H1 (cell line): ENCODE measurements at regions not wholly inside any gene's neighbourhood (a gene's known extent, or its start where the extent isn't known, plus 50 kb on each side); places are given as distances from the start of the nearest gene placed in this dataset.
"Not testable (repeated sequence)": the region's sequence is repeated elsewhere in the genome, so short reads cannot be mapped to it uniquely, and the experiment has no call there.

Experiments used
- CTCF ChIA-PET: fragments of 300-600 bp; sonication (Branson Sonifier 250); formaldehyde crosslinking; loops from one replicate; lab custom pipeline; 2021; ENCODE audit not compliant: partially characterized antibody; lab: Charles Lee
- POLR2A ChIA-PET: fragments of 300-600 bp; sonication (Branson Sonifier 250); formaldehyde crosslinking; loops from one replicate; lab custom pipeline; 2021; ENCODE audit warnings: inconsistent platforms; ENCODE audit not compliant: partially characterized antibody; lab: Charles Lee
- DNase-seq, 2 experiments: peaks; one replicate each; pipeline versions ENCODE4 v3.0.0 to v3.0.0-alpha.2; 2010 to 2022; ENCODE audit warnings: low spot score in 2 of 2, low read depth in 1 of 2, mixed read lengths in 1 of 2
- FAIRE-seq: peaks from 2 replicates; lab custom pipeline; 2011; peaks lifted over from hg19 to GRCh38; lab: Jason Lieb, UNC
- H2AFZ ChIP-seq: 2 replicates; pipeline ENCODE4 v1.8.1; 2012; ENCODE audit warnings: low read length, inconsistent platforms
- H2AK5ac ChIP-seq: 2 replicates; pipeline ENCODE4 v1.6.1; 2013; ENCODE audit warnings: low read depth, low read length
- H2BK120ac ChIP-seq: replicated peaks from 2 replicates; pipeline ENCODE3; 2013; ENCODE audit warnings: low read depth, low read length, inconsistent platforms
- H2BK12ac ChIP-seq: 2 replicates; pipeline ENCODE4 v1.6.1; 2013; ENCODE audit warnings: low read depth, low read length
- H2BK15ac ChIP-seq: 2 replicates; pipeline ENCODE4 v1.6.1; 2013; ENCODE audit warnings: low read length
- H2BK20ac ChIP-seq: 2 replicates; pipeline ENCODE4 v1.6.1; 2013; ENCODE audit warnings: low read length
- H2BK5ac ChIP-seq: 2 replicates; pipeline ENCODE4 v1.6.1; 2013; ENCODE audit warnings: low read depth, low read length
- H3K14ac ChIP-seq: 2 replicates; pipeline ENCODE4 v1.6.1; 2013; ENCODE audit warnings: inconsistent platforms; ENCODE audit not compliant: insufficient read length
- H3K18ac ChIP-seq: 2 replicates; pipeline ENCODE4 v1.6.1; 2013; ENCODE audit warnings: low read length; ENCODE audit errors: extremely low read depth
- H3K23ac ChIP-seq: 2 replicates; pipeline ENCODE4 v1.6.1; 2013; ENCODE audit warnings: inconsistent platforms; ENCODE audit not compliant: insufficient read length
- H3K23me2 ChIP-seq: 2 replicates; pipeline ENCODE4 v1.6.1; 2013; ENCODE audit warnings: low read depth, low read length
- H3K27ac ChIP-seq: 2 replicates; pipeline ENCODE4 v1.6.1; 2011; ENCODE audit warnings: low read depth, low read length, inconsistent platforms
- H3K27me3 ChIP-seq, 4 experiments: replicated peaks in 1 of 4; 1 replicate in 1 of 4; 2 replicates in 3 of 4; pipeline versions ENCODE4 v1.6.1 to v1.8.1; 2011 to 2013; ENCODE audit warnings: low read length in 3 of 4, mild to moderate bottlenecking in 3 of 4, inconsistent platforms in 2 of 4, mixed read lengths in 2 of 4, moderate library complexity in 1 of 4; ENCODE audit not compliant: control insufficient read depth in 3 of 4, insufficient read depth in 3 of 4; ENCODE audit errors: extremely low read depth in 1 of 4
- H3K36me3 ChIP-seq, 4 experiments: 2 replicates each; pipeline versions ENCODE4 v1.6.1 to v1.8.1; 2011 to 2013; ENCODE audit warnings: mild to moderate bottlenecking in 4 of 4, low read length in 3 of 4, moderate library complexity in 2 of 4, control low read depth in 1 of 4, inconsistent platforms in 1 of 4; ENCODE audit not compliant: insufficient read depth in 4 of 4, control insufficient read depth in 2 of 4
- H3K4ac ChIP-seq: replicated peaks from 2 replicates; pipeline ENCODE3; 2013; ENCODE audit warnings: low read length, low read depth, mixed read lengths, inconsistent platforms; ENCODE audit not compliant: insufficient read length
- H3K4me1 ChIP-seq, 4 experiments: replicated peaks in 1 of 4; 1 replicate in 1 of 4; 2 replicates in 3 of 4; pipeline versions ENCODE4 v1.6.1 to v1.8.1; 2011 to 2013; ENCODE audit warnings: low read length in 3 of 4, inconsistent platforms in 2 of 4, mixed read lengths in 1 of 4; ENCODE audit not compliant: insufficient read depth in 4 of 4, control insufficient read depth in 3 of 4
- H3K4me2 ChIP-seq, 2 experiments: 2 replicates each; pipeline versions ENCODE4 v1.6.1 to v1.8.1; 2011 to 2013; ENCODE audit warnings: low read depth in 2 of 2, low read length in 2 of 2, control low read depth in 1 of 2, inconsistent platforms in 1 of 2, mild to moderate bottlenecking in 1 of 2; ENCODE audit not compliant: insufficient read depth in 1 of 2
- H3K4me3 ChIP-seq, 4 experiments: fragments of 200-600, 300-600 bp in 1 of 4; sonication (generic), shearing (Covaris generic), sonication (Bioruptor Twin) in 1 of 4; 2 replicates each; pipeline versions ENCODE4 v1.5.1 to v1.8.1; 2011 to 2016; ENCODE audit warnings: low read length in 4 of 4, low read depth in 3 of 4, control low read depth in 2 of 4, inconsistent platforms in 2 of 4, mild to moderate bottlenecking in 2 of 4, mixed read lengths in 1 of 4, moderate library complexity in 1 of 4; ENCODE audit not compliant: insufficient read depth in 2 of 4; ENCODE audit errors: extremely low read depth in 1 of 4
- H3K56ac ChIP-seq: replicated peaks from 2 replicates; pipeline ENCODE3; 2013; ENCODE audit warnings: low read depth, mild to moderate bottlenecking, mixed read lengths, low read length, inconsistent platforms; ENCODE audit not compliant: insufficient read length
- H3K79me1 ChIP-seq: 2 replicates; pipeline ENCODE4 v1.6.1; 2013; ENCODE audit warnings: low read depth, low read length, control low read depth
- H3K79me2 ChIP-seq, 2 experiments: 2 replicates each; pipeline versions ENCODE4 v1.6.1 to v1.8.1; 2012 to 2013; ENCODE audit warnings: low read length in 2 of 2, mild to moderate bottlenecking in 2 of 2, inconsistent platforms in 1 of 2; ENCODE audit not compliant: insufficient read depth in 2 of 2, control insufficient read depth in 1 of 2
- H3K9ac ChIP-seq, 4 experiments: replicated peaks in 1 of 4; 1 replicate in 1 of 4; 2 replicates in 3 of 4; pipeline versions ENCODE4 v1.6.1 to v1.8.1; 2011 to 2013; ENCODE audit warnings: low read depth in 3 of 4, low read length in 3 of 4, control low read depth in 2 of 4, mild to moderate bottlenecking in 2 of 4, moderate library complexity in 2 of 4, inconsistent platforms in 1 of 4; ENCODE audit errors: extremely low read depth in 1 of 4
- H3K9me3 ChIP-seq, 2 experiments: 2 replicates each; pipeline versions ENCODE4 v1.6.1 to v1.8.1; 2012 to 2013; ENCODE audit warnings: mild to moderate bottlenecking in 2 of 2, moderate library complexity in 2 of 2, control low read depth in 1 of 2, inconsistent platforms in 1 of 2, low read depth in 1 of 2, low read length in 1 of 2, mixed read lengths in 1 of 2; ENCODE audit not compliant: insufficient read depth in 2 of 2
- H4K20me1 ChIP-seq, 2 experiments: replicated peaks in 1 of 2; 2 replicates each; pipeline versions ENCODE3 to v1.8.1; 2011 to 2013; ENCODE audit warnings: inconsistent platforms in 2 of 2, low read length in 2 of 2, mild to moderate bottlenecking in 1 of 2; ENCODE audit not compliant: insufficient read depth in 2 of 2, control insufficient read depth in 1 of 2
- H4K5ac ChIP-seq: 2 replicates; pipeline ENCODE4 v1.6.1; 2013; ENCODE audit warnings: low read length, low read depth, mixed read lengths, inconsistent platforms; ENCODE audit not compliant: insufficient read length
- H4K8ac ChIP-seq: 2 replicates; pipeline ENCODE4 v1.8.0; 2013; ENCODE audit warnings: mild to moderate bottlenecking, moderate library complexity, low read length, inconsistent platforms; ENCODE audit not compliant: insufficient read depth; ENCODE audit errors: extremely low read depth
- H4K91ac ChIP-seq: replicated peaks from 2 replicates; pipeline ENCODE3; 2013; ENCODE audit warnings: low read length, mixed read lengths, inconsistent platforms; ENCODE audit not compliant: insufficient read length
- ASH2L ChIP-seq: fragments of 200-600, 300-600 bp; sonication (generic); IDR thresholded peaks from one replicate; pipeline ENCODE4 v1.7.1; 2017; ENCODE audit warnings: low read length
- KDM4A ChIP-seq: IDR thresholded peaks from one replicate; pipeline ENCODE4 v1.7.1; 2012; ENCODE audit warnings: low read depth, mild to moderate bottlenecking, moderate library complexity, low read length, inconsistent platforms; ENCODE audit not compliant: severe bottlenecking
- TAF1 ChIP-seq: IDR thresholded peaks from 2 replicates; pipeline ENCODE4 v1.6.1; 2011; ENCODE audit warnings: mild to moderate bottlenecking, low read depth, low read length
- WGBS, 2 experiments: shearing (Covaris generic) in 1 of 2; methylation state at CpG; one replicate each; pipeline versions ENCODE4 v1.1.6 to v1.1.7; 2013 to 2015; ENCODE audit warnings: low lambda C conversion rate in 2 of 2, mixed read lengths in 2 of 2, inconsistent platforms in 1 of 2, low coverage in 1 of 2, missing lambda C conversion rate in 1 of 2; ENCODE audit not compliant: insufficient replicate concordance in 2 of 2, insufficient coverage in 1 of 2, insufficient read length in 1 of 2; ENCODE audit errors: extremely low coverage in 1 of 2, missing lambda C conversion rate in 1 of 2; 5-methylcytosine and 5-hydroxymethylcytosine counted together

- H4K91ac ChIP-seq, H2BK12ac ChIP-seq, H3K56ac ChIP-seq, H3K4ac ChIP-seq, H3K79me2 ChIP-seq, H3K27me3 ChIP-seq, H3K36me3 ChIP-seq, H3K18ac ChIP-seq, H3K79me1 ChIP-seq, H3K23me2 ChIP-seq, H2BK15ac ChIP-seq, H2BK20ac ChIP-seq, H2BK120ac ChIP-seq, H4K5ac ChIP-seq, H3K14ac ChIP-seq, H4K20me1 ChIP-seq, H3K27ac ChIP-seq, H3K9me3 ChIP-seq, FAIRE-seq, H3K23ac ChIP-seq, H2AK5ac ChIP-seq, H3K4me1 ChIP-seq, H2BK5ac ChIP-seq: not testable (repeated sequence)
- ChIA-PET POLR2A (interaction anchor here (0.6 to 1.1 kb wide), 5 partner anchors 9 to 301 kb away, joined by 3 read pairs; no protein-coding TSS in a partner anchor), CTCF (interaction anchor here (1.5 kb wide), 1 partner anchor 10 kb away, joined by 3 read pairs; no protein-coding TSS in a partner anchor)
- DNase-seq: peak; percentile 19 to 71
- H3K4me3 ChIP-seq: peak overlapping the region; percentile 24 to 68 (median 46)
- WGBS, 2 experiments: 33% methylated on average over 19 of the region's 28 CpGs; no CpG with 5 or more reads in 1 of the 2 experiments
- H3K4me2 ChIP-seq: peak overlapping the region; percentile 46 to 49; a peak in 3 of 4 replicates
- 0 out of 2 replicates have a peak overlapping the region, but pooled peaks have one; percentile 51 for H4K8ac ChIP-seq
- TF ChIP-seq TAF1 (peak; percentile 53; the same call in 1 of the 2 replicates), KDM4A (peak; percentile 31), ASH2L (peak; percentile 74)
- H3K9ac ChIP-seq: peak overlapping the region in 1 of 4 experiments; percentile 22; a peak in 2 of 7 replicates
- H2AFZ ChIP-seq: peak overlapping the region; percentile 96; the same call in 1 of the 2 replicates
Observed at GRCh38 chr4:120256112-120256775, 189.6 kb upstream of the MAD2L1 start.
